Progenitor cell of endocrine pancreas (in vitro differentiated cells): ENCODE measurements at regions not wholly inside any gene's neighbourhood (a gene's known extent, or its start where the extent isn't known, plus 50 kb on each side); places are given as distances from the start of the nearest gene placed in this dataset.

Experiments used
- DNase-seq: peaks from one replicate; pipeline ENCODE4 v3.0.0; 2021; ENCODE audit warnings: low spot score; ENCODE audit not compliant: unreplicated experiment
- H3K27ac Mint-ChIP-seq: 2 replicates; pipeline ENCODE4 v1.8.0; 2021; ENCODE audit warnings: mild to moderate bottlenecking, moderate library complexity, mixed read lengths
- H3K27me3 Mint-ChIP-seq: 2 replicates; pipeline ENCODE4 v1.8.0; 2021; ENCODE audit warnings: mixed read lengths
- H3K36me3 Mint-ChIP-seq: 2 replicates; pipeline ENCODE4 v1.8.0; 2022; ENCODE audit warnings: mixed read lengths; ENCODE audit not compliant: insufficient read depth
- H3K4me1 Mint-ChIP-seq: 2 replicates; pipeline ENCODE4 v1.8.0; 2021; ENCODE audit warnings: low read depth, mixed read lengths
- H3K4me3 Mint-ChIP-seq: 2 replicates; pipeline ENCODE4 v1.8.0; 2021; ENCODE audit warnings: low read depth, mild to moderate bottlenecking, moderate library complexity, mixed read lengths
- H3K9me3 Mint-ChIP-seq: 2 replicates; pipeline ENCODE4 v1.8.0; 2021; ENCODE audit warnings: low read depth, mixed read lengths
- TF ChIP-seq, protein P1 (sequence below): fragments of 200-600 bp; sonication (generic); IDR thresholded peaks from one replicate; pipeline ENCODE4 v1.5.0; 2021; ENCODE audit warnings: antibody characterized with exemption, mild to moderate bottlenecking; ENCODE audit not compliant: unreplicated experiment

DNA sequence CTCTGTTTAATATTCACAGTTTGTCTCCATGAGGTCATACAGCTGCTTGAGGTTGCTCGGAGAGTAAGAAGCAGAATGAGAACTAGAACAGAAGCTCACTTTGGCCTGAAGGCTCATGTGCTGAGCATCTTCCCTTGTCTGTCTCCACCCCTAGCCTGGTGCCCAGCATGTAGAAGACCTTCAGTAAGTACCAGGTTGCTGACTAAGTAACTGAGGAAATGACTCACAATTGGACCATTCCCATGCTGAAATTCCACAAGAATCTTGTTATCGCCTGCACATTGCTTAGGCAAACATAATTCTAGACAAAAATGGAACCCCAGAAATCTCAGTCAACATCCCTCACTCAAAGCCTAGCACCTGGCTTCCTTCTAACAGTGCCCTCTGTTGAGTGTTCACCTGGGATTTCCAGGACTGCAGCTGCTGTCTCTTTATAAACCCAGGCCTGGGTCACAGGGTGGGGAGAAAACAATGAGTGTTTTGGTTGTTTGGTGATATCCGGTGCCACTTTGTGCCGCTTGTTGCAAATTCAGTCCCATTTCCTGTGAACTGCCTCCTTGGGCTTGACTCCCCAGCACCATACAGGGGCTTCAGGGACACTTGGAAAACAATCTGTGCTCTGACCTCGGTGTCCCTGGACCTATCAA is 406.8 kb downstream of the ETS1 start:
- peaks cover 1% of the 10 kb centered on the region for H3K36me3 Mint-ChIP-seq
- DNase-seq, result no peak
- no peaks in the 10 kb centered on the region for H3K4me1 Mint-ChIP-seq
- H3K27me3 Mint-ChIP-seq, result peaks cover 20% of the 10 kb centered on the region
- TF ChIP-seq, protein P1, sequence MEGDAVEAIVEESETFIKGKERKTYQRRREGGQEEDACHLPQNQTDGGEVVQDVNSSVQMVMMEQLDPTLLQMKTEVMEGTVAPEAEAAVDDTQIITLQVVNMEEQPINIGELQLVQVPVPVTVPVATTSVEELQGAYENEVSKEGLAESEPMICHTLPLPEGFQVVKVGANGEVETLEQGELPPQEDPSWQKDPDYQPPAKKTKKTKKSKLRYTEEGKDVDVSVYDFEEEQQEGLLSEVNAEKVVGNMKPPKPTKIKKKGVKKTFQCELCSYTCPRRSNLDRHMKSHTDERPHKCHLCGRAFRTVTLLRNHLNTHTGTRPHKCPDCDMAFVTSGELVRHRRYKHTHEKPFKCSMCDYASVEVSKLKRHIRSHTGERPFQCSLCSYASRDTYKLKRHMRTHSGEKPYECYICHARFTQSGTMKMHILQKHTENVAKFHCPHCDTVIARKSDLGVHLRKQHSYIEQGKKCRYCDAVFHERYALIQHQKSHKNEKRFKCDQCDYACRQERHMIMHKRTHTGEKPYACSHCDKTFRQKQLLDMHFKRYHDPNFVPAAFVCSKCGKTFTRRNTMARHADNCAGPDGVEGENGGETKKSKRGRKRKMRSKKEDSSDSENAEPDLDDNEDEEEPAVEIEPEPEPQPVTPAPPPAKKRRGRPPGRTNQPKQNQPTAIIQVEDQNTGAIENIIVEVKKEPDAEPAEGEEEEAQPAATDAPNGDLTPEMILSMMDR, result no peak
- H3K9me3 Mint-ChIP-seq, result peaks cover 14% of the 10 kb centered on the region
- no peak overlapping the region for H3K27ac Mint-ChIP-seq
- no peak overlapping the region for H3K4me3 Mint-ChIP-seq

- no peak for DNase-seq
- H3K36me3 Mint-ChIP-seq, result no peaks in the 10 kb centered on the region
- no peak overlapping the region for H3K27ac Mint-ChIP-seq
- peaks cover 6% of the 10 kb centered on the region for H3K9me3 Mint-ChIP-seq
- no peaks in the 10 kb centered on the region for H3K4me1 Mint-ChIP-seq
- H3K4me3 Mint-ChIP-seq, result no peak overlapping the region
- TF ChIP-seq, protein P1, result no peak
- H3K27me3 Mint-ChIP-seq, result peaks cover 24% of the 10 kb centered on the region
Observed at GRCh38 chr11:128179512-128179911, 407.8 kb downstream of the ETS1 start.

GRCh38 chr11:128179039-128179438 is 408.3 kb downstream of the ETS1 start:
- no peak overlapping the region for H3K4me3 Mint-ChIP-seq
- no peak overlapping the region for H3K27ac Mint-ChIP-seq
- no peak for DNase-seq

GRCh38 chr11:128174465-128175291 is 412.7 kb downstream of the ETS1 start:
- Mint-ChIP-seq H3K4me3 (no peak overlapping the region), H3K36me3 (no peaks in the 10 kb centered on the region), H3K27ac (no peak overlapping the region), H3K9me3 (no peaks in the 10 kb centered on the region), H3K27me3 (peaks cover 19% of the 10 kb centered on the region), H3K4me1 (peaks cover 3% of the 10 kb centered on the region)
- TF ChIP-seq, protein P1, result no peak
- no peak for DNase-seq

More at GRCh38 chr11:128179039-128179438, 408.3 kb downstream of the ETS1 start:
- Mint-ChIP-seq H3K27me3 (peaks cover 20% of the 10 kb centered on the region), H3K36me3 (no peaks in the 10 kb centered on the region), H3K4me1 (no peaks in the 10 kb centered on the region), H3K9me3 (peaks cover 1% of the 10 kb centered on the region)
- TF ChIP-seq, protein P1, result no peak

DNA sequence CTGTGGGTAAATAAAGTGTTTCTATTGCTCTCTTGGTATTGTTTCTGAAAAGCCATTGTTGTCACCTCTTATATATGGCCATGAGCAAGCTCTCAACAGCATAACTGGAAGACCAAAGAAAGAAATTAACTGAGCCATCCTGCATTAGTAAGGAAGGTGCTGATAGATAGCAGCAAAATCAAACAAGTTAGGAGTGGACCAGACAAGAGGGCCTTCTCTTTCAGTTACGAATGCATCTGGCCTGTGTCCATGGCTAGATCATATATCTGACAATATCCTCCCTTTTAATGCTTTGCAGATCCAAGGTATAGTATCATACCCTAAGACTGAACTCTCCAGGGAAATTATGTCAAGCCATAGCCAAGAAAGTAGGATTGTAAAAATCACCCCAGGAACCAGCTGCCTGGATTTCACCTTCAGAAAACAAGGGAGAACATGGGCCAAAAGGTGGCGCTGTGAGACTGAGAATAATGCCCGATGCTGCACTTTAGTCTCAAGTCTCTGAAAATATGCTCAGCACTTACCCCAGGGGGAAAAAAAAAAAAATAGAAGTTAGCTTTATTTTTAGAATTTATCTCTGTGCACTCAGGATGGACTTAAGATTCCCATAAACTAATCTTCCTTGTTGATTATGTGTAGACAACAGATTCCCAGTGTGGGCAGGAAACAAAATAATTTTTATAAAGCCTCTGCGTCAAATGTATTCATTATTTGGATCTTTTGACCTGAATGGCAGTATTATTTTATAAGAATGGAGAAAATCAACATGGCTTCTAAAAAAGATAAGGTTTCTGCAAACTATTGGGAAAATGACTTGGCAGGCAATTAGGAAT is 415.1 kb downstream of the ETS1 start:
- no peaks in the 10 kb centered on the region for H3K36me3 Mint-ChIP-seq
- no peak overlapping the region for H3K27ac Mint-ChIP-seq
- peaks cover 3% of the 10 kb centered on the region for H3K4me1 Mint-ChIP-seq
- DNase-seq, result peak; percentile 57
- no peaks in the 10 kb centered on the region for H3K9me3 Mint-ChIP-seq
- no peak overlapping the region for H3K4me3 Mint-ChIP-seq
- H3K27me3 Mint-ChIP-seq, result peaks cover 27% of the 10 kb centered on the region
- TF ChIP-seq, protein P1, result peak; percentile 89
